BJ (cell line): ENCODE measurements at regions not wholly inside any gene's neighbourhood (a gene's known extent, or its start where the extent isn't known, plus 50 kb on each side); places are given as distances from the start of the nearest gene placed in this dataset.

ENCODE experiments used
- CTCF ChIA-PET: fragments of 350-600 bp; formaldehyde crosslinking; extraction: SDS; loops from one replicate; lab custom pipeline; 2021; ENCODE audit warnings: antibody characterized with exemption, inconsistent platforms; lab: Yijun Ruan, JAX
- POLR2A ChIA-PET: fragments of 300-600 bp; sonication (Branson Sonifier 250); formaldehyde crosslinking; extraction: SDS; loops from one replicate; lab custom pipeline; 2021; ENCODE audit warnings: antibody characterized with exemption; lab: Charles Lee
- DNase-seq: peaks from one replicate; pipeline ENCODE4 v3.0.0-alpha.2; 2011; ENCODE audit warnings: low read depth
- H3K27me3 ChIP-seq: 2 replicates; pipeline ENCODE4 v1.6.0; 2011; ENCODE audit warnings: low read length; ENCODE audit not compliant: control insufficient read depth, insufficient read depth
- H3K36me3 ChIP-seq: 2 replicates; pipeline ENCODE4 v1.5.1; 2011; ENCODE audit warnings: low read length; ENCODE audit not compliant: control insufficient read depth, insufficient read depth
- H3K4me3 ChIP-seq: 2 replicates; pipeline ENCODE4 v1.5.1; 2011; ENCODE audit warnings: low read depth, mild to moderate bottlenecking, control low read depth, low read length
- CTCF ChIP-seq: IDR thresholded peaks from 2 replicates; pipeline ENCODE4 v1.5.1; 2011; ENCODE audit warnings: low read depth, mild to moderate bottlenecking, control low read depth, inconsistent platforms, low read length, moderate library complexity; ENCODE audit not compliant: insufficient read depth

- TF ChIP-seq CTCF = no peak
- no peak for DNase-seq
- POLR2A ChIA-PET = no interaction called here
- H3K27me3 ChIP-seq = 0 out of 2 replicates have a peak, but pooled peaks cover under 1% of the 10 kb centered on the region
- CTCF ChIA-PET = interaction anchor here (0.6 to 1.3 kb wide), 3 partner anchors 8 to 599 kb away, joined by 3 read pairs; no protein-coding TSS in a partner anchor
- H3K4me3 ChIP-seq = no peak overlapping the region
- H3K36me3 ChIP-seq = no peaks in the 10 kb centered on the region
Observed at GRCh38 chr11:115660030-115660805, 156.0 kb upstream of the CADM1 start.

DNA sequence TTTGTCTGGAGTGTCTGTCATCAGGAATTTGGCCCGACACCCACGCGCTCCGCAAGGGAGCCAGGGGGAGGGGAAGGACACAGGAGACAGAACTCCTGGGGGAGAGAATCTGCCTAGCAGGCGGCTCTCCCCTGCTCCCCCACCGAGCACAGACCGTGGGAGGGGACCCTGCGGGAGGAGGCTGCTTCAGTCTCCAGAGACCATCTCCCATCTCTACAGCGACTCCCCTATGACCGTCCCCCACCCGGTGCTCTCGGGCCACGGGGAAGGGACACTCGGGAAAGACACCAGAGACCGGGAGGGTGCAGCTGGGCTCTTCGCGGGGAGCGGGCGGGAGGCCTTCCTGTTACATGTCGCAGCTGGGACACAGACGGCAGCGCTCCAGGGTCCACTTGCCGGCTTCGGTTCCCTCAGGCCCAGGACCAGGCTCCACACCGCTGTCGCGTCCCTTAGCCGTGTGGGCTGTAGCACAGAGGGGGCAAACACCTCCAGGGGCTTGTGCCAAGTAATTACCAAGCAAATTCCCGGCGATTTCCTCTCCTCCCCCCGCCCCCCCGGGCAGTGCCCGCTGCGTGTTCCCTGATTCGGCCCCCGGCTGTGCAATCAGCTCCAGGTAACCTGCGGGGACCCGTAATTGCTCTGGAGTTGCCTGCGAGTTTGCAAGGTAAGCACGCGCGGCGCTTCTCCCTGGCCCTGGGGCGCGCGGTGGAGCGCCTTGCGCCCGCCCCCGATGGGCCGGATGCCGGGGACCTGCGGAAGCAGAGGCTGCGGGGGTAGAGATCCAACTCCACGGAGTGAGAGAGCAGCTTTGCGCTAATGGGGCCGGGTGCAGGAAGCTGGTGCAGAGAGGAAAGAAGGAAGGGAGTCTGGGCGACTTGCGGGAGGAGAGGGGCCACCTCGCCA lies 155.1 kb upstream of the CADM1 start:
- Histone ChIP-seq H3K36me3 (no peaks in the 10 kb centered on the region), H3K27me3 (0 out of 2 replicates have a peak, but pooled peaks cover 2% of the 10 kb centered on the region), H3K4me3 (peak overlapping the region; percentile 40)
- TF ChIP-seq CTCF = no peak
- ChIA-PET CTCF (interaction anchor here (0.6 to 1.3 kb wide), 3 partner anchors 9 to 600 kb away, joined by 3 read pairs; no protein-coding TSS in a partner anchor), POLR2A (no interaction called here)
- DNase-seq = no peak

GRCh38 chr11:115657586-115657985 lies 153.4 kb upstream of the CADM1 start:
- TF ChIP-seq CTCF = no peak
- DNase-seq = no peak
- Histone ChIP-seq H3K4me3 (no peak overlapping the region), H3K36me3 (no peaks in the 10 kb centered on the region), H3K27me3 (0 out of 2 replicates have a peak, but pooled peaks cover 2% of the 10 kb centered on the region)
- CTCF ChIA-PET = interaction anchor here (1.3 kb wide), 1 partner anchor 27 kb away, joined by 5 read pairs; no protein-coding TSS in a partner anchor
- POLR2A ChIA-PET = no interaction called here

- no peak for TF ChIP-seq CTCF
- 0 out of 2 replicates have a peak, but pooled peaks cover 2% of the 10 kb centered on the region for H3K27me3 ChIP-seq
- H3K36me3 ChIP-seq = no peaks in the 10 kb centered on the region
- POLR2A ChIA-PET = no interaction called here
- CTCF ChIA-PET = interaction anchor here (0.7 to 1.3 kb wide), 2 partner anchors 12 to 26 kb away, joined by 3 to 5 read pairs; no protein-coding TSS in a partner anchor
- no peak overlapping the region for H3K4me3 ChIP-seq
- no peak for DNase-seq
Observed at GRCh38 chr11:115656669-115657068, 152.5 kb upstream of the CADM1 start.
